ENCODE measurements at regions not wholly inside any gene's neighbourhood (a gene's known extent, or its start where the extent isn't known, plus 50 kb on each side); places are given as distances from the start of the nearest gene placed in this dataset.
"Not testable (repeated sequence)": the region's sequence is repeated elsewhere in the genome, so short reads cannot be mapped to it uniquely, and the experiment has no call there.

GRCh38 chr6:105691971-105692370 is 289.1 kb upstream of the PREP start:
- peaks cover 15% of the 10 kb centered on the region; the same call in 1 of the 2 replicates for H3K9me3 ChIP-seq (ENCODE audit: insufficient read depth, low read length)
- H3K4me3 ChIP-seq (ENCODE audit: insufficient read length, low read depth) = no peak overlapping the region
- H3K9ac ChIP-seq (ENCODE audit: insufficient read length, low read depth) = no peak overlapping the region
- H3K27me3 ChIP-seq (ENCODE audit: insufficient read depth, insufficient read length) = no peaks in the 10 kb centered on the region
- DNase-seq (ENCODE audit: low read depth, low spot score) = no peak
- no peak for TF ChIP-seq YY1 (IDR thresholded peaks at IDR 0.05; ENCODE audit: insufficient read depth, insufficient read length)
- no peak for TF ChIP-seq SUZ12 (IDR thresholded peaks at IDR 0.05; ENCODE audit: extremely low read depth, insufficient read depth, insufficient read length)
- TF ChIP-seq ZNF274 (IDR thresholded peaks at IDR 0.05; ENCODE audit: low read depth, low read length) = no peak
- no peaks in the 10 kb centered on the region for H3K36me3 ChIP-seq (ENCODE audit: insufficient read depth, insufficient read length, low read length)
- no peaks in the 10 kb centered on the region for H3K4me1 ChIP-seq (ENCODE audit: insufficient read depth, insufficient read length)

GRCh38 chr6:105691081-105691480 is 288.2 kb upstream of the PREP start:
- H3K36me3 ChIP-seq (ENCODE audit: insufficient read depth, insufficient read length, low read length) = no peaks in the 10 kb centered on the region
- no peak overlapping the region for H3K9ac ChIP-seq (ENCODE audit: insufficient read length, low read depth)
- no peak overlapping the region for H3K4me3 ChIP-seq (ENCODE audit: insufficient read length, low read depth)
- H3K9me3 ChIP-seq (ENCODE audit: insufficient read depth, low read length) = peaks cover 20% of the 10 kb centered on the region; the same call in 1 of the 2 replicates
- TF ChIP-seq SUZ12 (IDR thresholded peaks at IDR 0.05; ENCODE audit: extremely low read depth, insufficient read depth, insufficient read length) (no peak), YY1 (IDR thresholded peaks at IDR 0.05; ENCODE audit: insufficient read depth, insufficient read length) (no peak), ZNF274 (IDR thresholded peaks at IDR 0.05; ENCODE audit: low read depth, low read length) (no peak)
- no peaks in the 10 kb centered on the region for H3K4me1 ChIP-seq (ENCODE audit: insufficient read depth, insufficient read length)
- DNase-seq (ENCODE audit: low read depth, low spot score) = no peak
- H3K27me3 ChIP-seq (ENCODE audit: insufficient read depth, insufficient read length) = no peaks in the 10 kb centered on the region

DNA sequence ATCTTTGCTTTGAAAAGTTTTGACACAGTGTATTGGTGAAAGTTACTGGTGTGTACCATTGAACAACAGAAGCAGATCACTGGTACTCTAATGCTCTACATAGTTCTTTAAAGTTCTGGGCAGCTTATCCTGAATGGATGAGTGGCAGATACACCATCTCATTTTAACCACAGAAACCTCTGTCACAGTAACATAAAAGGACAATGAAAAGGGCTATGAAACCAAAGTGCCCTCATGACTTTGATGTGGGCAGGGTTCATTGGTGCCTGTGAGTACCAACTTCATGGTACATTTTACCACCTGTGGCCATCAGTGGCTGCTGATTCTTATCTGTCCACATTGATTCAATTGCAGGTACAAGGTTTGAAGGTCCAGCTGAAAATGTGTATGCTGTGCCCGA is 285.7 kb upstream of the PREP start:
- Histone ChIP-seq H3K9me3 (ENCODE audit: insufficient read depth, low read length) (peaks cover 20% of the 10 kb centered on the region; the same call in 1 of the 2 replicates), H3K4me3 (ENCODE audit: insufficient read length, low read depth) (no peak overlapping the region), H3K27me3 (ENCODE audit: insufficient read depth, insufficient read length) (no peaks in the 10 kb centered on the region), H3K4me1 (ENCODE audit: insufficient read depth, insufficient read length) (no peaks in the 10 kb centered on the region), H3K36me3 (ENCODE audit: insufficient read depth, insufficient read length, low read length) (no peaks in the 10 kb centered on the region), H3K9ac (ENCODE audit: insufficient read length, low read depth) (no peak overlapping the region)
- no peak for TF ChIP-seq YY1 (IDR thresholded peaks at IDR 0.05; ENCODE audit: insufficient read depth, insufficient read length)
- no peak for TF ChIP-seq SUZ12 (IDR thresholded peaks at IDR 0.05; ENCODE audit: extremely low read depth, insufficient read depth, insufficient read length)
- no peak for TF ChIP-seq ZNF274 (IDR thresholded peaks at IDR 0.05; ENCODE audit: low read depth, low read length)
- no peak for DNase-seq (ENCODE audit: low read depth, low spot score)

GRCh38 chr6:105686793-105687192 is 283.9 kb upstream of the PREP start:
- H3K9me3 ChIP-seq (ENCODE audit: insufficient read depth, low read length) = peaks cover 20% of the 10 kb centered on the region; the same call in 1 of the 2 replicates
- not testable (repeated sequence) for H3K9ac ChIP-seq (ENCODE audit: insufficient read length, low read depth); H3K27me3 ChIP-seq (ENCODE audit: insufficient read depth, insufficient read length); DNase-seq (ENCODE audit: low read depth, low spot score); H3K4me3 ChIP-seq (ENCODE audit: insufficient read length, low read depth); H3K36me3 ChIP-seq (ENCODE audit: insufficient read depth, insufficient read length, low read length); H3K4me1 ChIP-seq (ENCODE audit: insufficient read depth, insufficient read length)

DNA sequence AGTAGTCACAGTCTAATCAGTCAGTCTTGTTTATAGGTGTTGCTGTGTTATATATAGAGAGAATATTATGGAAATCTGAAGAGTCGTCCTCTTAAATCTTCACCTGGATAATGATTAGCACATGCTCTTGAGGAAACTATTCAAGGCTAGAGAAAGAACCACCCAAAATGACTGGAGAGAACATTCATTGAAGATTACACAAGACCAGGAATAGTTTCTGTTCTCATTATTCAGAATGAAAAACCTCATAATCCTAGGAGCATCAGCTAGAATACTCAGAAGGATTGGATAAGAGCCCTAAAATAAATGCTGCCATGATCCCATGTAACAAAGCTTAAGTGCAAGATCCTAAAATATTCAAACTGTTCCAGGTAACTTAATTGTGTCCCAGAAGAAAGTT is 278.2 kb upstream of the PREP start:
- no peaks in the 10 kb centered on the region for H3K36me3 ChIP-seq (ENCODE audit: insufficient read depth, insufficient read length, low read length)
- H3K4me3 ChIP-seq (ENCODE audit: insufficient read length, low read depth) = no peak overlapping the region
- no peaks in the 10 kb centered on the region for H3K4me1 ChIP-seq (ENCODE audit: insufficient read depth, insufficient read length)
- H3K27me3 ChIP-seq (ENCODE audit: insufficient read depth, insufficient read length) = no peaks in the 10 kb centered on the region
- no peak for TF ChIP-seq SUZ12 (IDR thresholded peaks at IDR 0.05; ENCODE audit: extremely low read depth, insufficient read depth, insufficient read length)
- TF ChIP-seq ZNF274 (IDR thresholded peaks at IDR 0.05; ENCODE audit: low read depth, low read length) = no peak
- no peak for TF ChIP-seq YY1 (IDR thresholded peaks at IDR 0.05; ENCODE audit: insufficient read depth, insufficient read length)
- DNase-seq (ENCODE audit: low read depth, low spot score) = no peak
- no peak overlapping the region for H3K9ac ChIP-seq (ENCODE audit: insufficient read length, low read depth)
- no peaks in the 10 kb centered on the region for H3K9me3 ChIP-seq (ENCODE audit: insufficient read depth, low read length)

DNA sequence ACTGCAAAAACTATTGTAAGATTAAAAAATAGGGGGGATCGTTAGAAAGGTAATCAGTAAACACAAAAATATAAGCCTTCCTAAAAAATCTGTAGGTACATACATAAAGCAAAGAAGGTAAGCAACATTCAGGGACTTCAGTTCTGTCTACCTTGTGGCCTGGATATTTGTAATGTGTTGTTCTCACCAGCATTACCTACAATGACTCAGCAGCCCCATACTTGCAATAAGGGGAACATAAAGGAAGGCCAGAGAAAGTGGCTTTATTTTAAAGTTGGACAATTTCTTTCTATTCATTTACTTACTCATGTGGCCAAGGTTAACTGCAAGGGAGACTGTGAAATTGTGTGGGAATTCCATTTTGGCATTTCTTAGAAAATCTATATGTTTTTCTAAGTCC is 277.2 kb upstream of the PREP start:
- no peak for DNase-seq (ENCODE audit: low read depth, low spot score)
- TF ChIP-seq YY1 (IDR thresholded peaks at IDR 0.05; ENCODE audit: insufficient read depth, insufficient read length) (no peak), ZNF274 (IDR thresholded peaks at IDR 0.05; ENCODE audit: low read depth, low read length) (no peak), SUZ12 (IDR thresholded peaks at IDR 0.05; ENCODE audit: extremely low read depth, insufficient read depth, insufficient read length) (no peak)
- H3K36me3 ChIP-seq (ENCODE audit: insufficient read depth, insufficient read length, low read length) = no peaks in the 10 kb centered on the region
- H3K9me3 ChIP-seq (ENCODE audit: insufficient read depth, low read length) = no peaks in the 10 kb centered on the region
- no peak overlapping the region for H3K9ac ChIP-seq (ENCODE audit: insufficient read length, low read depth)
- H3K4me1 ChIP-seq (ENCODE audit: insufficient read depth, insufficient read length) = no peaks in the 10 kb centered on the region
- H3K27me3 ChIP-seq (ENCODE audit: insufficient read depth, insufficient read length) = no peaks in the 10 kb centered on the region
- H3K4me3 ChIP-seq (ENCODE audit: insufficient read length, low read depth) = no peak overlapping the region

GRCh38 chr6:105678516-105678915 is 275.6 kb upstream of the PREP start:
- H3K4me1 ChIP-seq (ENCODE audit: insufficient read depth, insufficient read length) = no peaks in the 10 kb centered on the region
- TF ChIP-seq ZNF274 (IDR thresholded peaks at IDR 0.05; ENCODE audit: low read depth, low read length) (no peak), YY1 (IDR thresholded peaks at IDR 0.05; ENCODE audit: insufficient read depth, insufficient read length) (no peak), SUZ12 (IDR thresholded peaks at IDR 0.05; ENCODE audit: extremely low read depth, insufficient read depth, insufficient read length) (no peak)
- no peaks in the 10 kb centered on the region for H3K27me3 ChIP-seq (ENCODE audit: insufficient read depth, insufficient read length)
- H3K4me3 ChIP-seq (ENCODE audit: insufficient read length, low read depth) = no peak overlapping the region
- no peak overlapping the region for H3K9ac ChIP-seq (ENCODE audit: insufficient read length, low read depth)
- DNase-seq (ENCODE audit: low read depth, low spot score) = no peak
- H3K9me3 ChIP-seq (ENCODE audit: insufficient read depth, low read length) = no peaks in the 10 kb centered on the region
- H3K36me3 ChIP-seq (ENCODE audit: insufficient read depth, insufficient read length, low read length) = no peaks in the 10 kb centered on the region
